Thymus (tissue), 11 donors: ENCODE measurements at regions not wholly inside any gene's neighbourhood (a gene's known extent, or its start where the extent isn't known, plus 50 kb on each side); places are given as distances from the start of the nearest gene placed in this dataset.

Experiments
- DNase-seq, 9 donors: peaks; one replicate each; pipeline ENCODE4 v3.0.0-alpha.2; 2013; ENCODE audit warnings: low spot score in 9 of 9, low read depth in 6 of 9, missing footprints in 1 of 9
- H3K27ac ChIP-seq, 2 donors: one replicate each; pipeline ENCODE4 v1.5.1; 2013; ENCODE audit warnings: control low read depth in 1 of 2, low read depth in 1 of 2, low read length in 1 of 2, mild to moderate bottlenecking in 1 of 2, moderate library complexity in 1 of 2
- H3K27me3 ChIP-seq, 2 donors: one replicate each; pipeline ENCODE4 v1.5.1; 2013; ENCODE audit warnings: low read length in 1 of 2; ENCODE audit not compliant: control insufficient read depth in 2 of 2, insufficient read depth in 1 of 2
- H3K36me3 ChIP-seq, 2 donors: one replicate each; pipeline ENCODE4 v1.5.1; 2013; ENCODE audit warnings: low read length in 1 of 2, mild to moderate bottlenecking in 1 of 2, moderate library complexity in 1 of 2; ENCODE audit not compliant: control insufficient read depth in 2 of 2, insufficient read depth in 2 of 2
- H3K4me1 ChIP-seq, 2 donors: one replicate each; pipeline ENCODE4 v1.5.1; 2013; ENCODE audit warnings: low read length in 2 of 2; ENCODE audit not compliant: control insufficient read depth in 2 of 2, insufficient read depth in 2 of 2
- H3K4me3 ChIP-seq, 2 donors: one replicate each; pipeline ENCODE4 v1.5.1; 2013; ENCODE audit warnings: low read length in 2 of 2, control low read depth in 1 of 2, mild to moderate bottlenecking in 1 of 2
- H3K9me3 ChIP-seq, 2 donors: one replicate each; pipeline ENCODE4 v1.5.1; 2013; ENCODE audit warnings: low read length in 1 of 2, mild to moderate bottlenecking in 1 of 2; ENCODE audit not compliant: control insufficient read depth in 2 of 2, insufficient read depth in 1 of 2
- WGBS: extraction: QIAGEN DNeasy Blood & Tissue Kit; methylation state at CpG from one replicate; pipeline ENCODE4 v1.1.7; 2013; 5-methylcytosine and 5-hydroxymethylcytosine counted together
- donor health status: healthy.

DNA sequence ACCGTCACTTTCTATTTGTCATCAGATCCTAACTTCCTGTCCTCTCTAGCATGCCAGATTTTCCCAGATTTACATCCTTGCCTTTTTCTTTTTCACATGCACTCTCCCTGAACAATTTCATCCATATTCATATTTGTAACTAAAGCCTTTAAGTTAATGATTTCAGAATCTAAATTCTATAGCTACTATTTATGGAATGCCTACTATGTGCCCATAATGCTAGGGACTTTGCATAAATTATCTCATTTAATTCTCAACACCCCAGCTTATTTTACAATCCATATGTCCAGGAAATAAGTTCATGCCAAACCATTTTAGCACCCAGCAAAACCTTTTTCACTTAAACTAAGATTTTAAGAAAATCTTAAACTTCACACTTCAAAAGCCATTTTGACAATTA, 531.9 kb downstream of the NUP35 start:
- Histone ChIP-seq H3K9me3 (no peaks in the 10 kb centered on the region), H3K4me1 (no peaks in the 10 kb centered on the region), H3K27me3 (no peaks in the 10 kb centered on the region), H3K27ac (no peak overlapping the region), H3K4me3 (no peak overlapping the region), H3K36me3 (no peaks in the 10 kb centered on the region)
- DNase-seq = no peak
- 82% methylated on average over 1 of the region's 1 CpG for WGBS

- Histone ChIP-seq H3K9me3 (no peaks in the 10 kb centered on the region), H3K4me3 (no peak overlapping the region), H3K4me1 (no peaks in the 10 kb centered on the region), H3K27me3 (no peaks in the 10 kb centered on the region), H3K27ac (no peak overlapping the region), H3K36me3 (no peaks in the 10 kb centered on the region)
- 68% methylated on average over 3 of the region's 3 CpGs for WGBS
- no peak for DNase-seq
These were observed 541.2 kb downstream of the NUP35 start for GRCh38 chr2:183665425-183665824.

DNA sequence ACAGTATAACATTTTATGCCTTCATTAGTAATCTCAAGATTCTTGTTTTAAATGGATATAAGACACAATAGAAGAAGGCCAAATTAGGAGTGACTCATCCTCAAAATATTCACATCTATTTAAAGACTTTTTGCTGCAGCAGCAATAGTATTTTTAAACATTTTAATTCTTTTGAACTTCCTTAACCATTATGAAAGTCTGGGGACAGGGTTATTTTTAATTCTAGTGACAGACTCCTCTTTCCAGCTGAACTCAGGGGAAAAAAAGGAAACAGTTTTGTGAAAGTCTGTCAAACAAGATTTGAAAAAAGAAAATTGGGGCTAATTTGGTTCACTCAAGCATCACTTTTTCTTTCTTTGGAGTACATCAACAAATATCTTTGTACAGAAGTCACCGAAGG, 541.8 kb downstream of the NUP35 start:
- 91% methylated on average over 1 of the region's 1 CpG for WGBS
- DNase-seq = no peak

DNA sequence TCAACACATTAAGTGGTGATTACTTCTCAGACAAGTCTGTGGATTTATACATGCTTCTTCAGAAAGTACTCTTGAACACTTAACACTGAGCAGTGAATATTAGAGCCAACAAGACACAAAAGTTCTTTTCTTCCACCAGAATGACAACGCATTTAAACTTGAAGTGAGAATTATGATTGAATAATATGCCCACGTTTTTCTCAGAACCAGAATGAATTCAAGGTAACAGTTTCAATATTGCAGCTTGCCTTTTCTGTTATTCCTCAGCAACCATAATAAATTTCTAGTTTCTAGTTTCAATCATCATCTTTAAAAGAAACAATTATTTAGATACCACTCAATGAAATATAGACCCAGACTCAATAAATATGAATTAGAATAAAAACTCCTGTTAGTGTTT, 547.0 kb downstream of the NUP35 start:
- H3K27ac ChIP-seq = no peak overlapping the region
- H3K4me3 ChIP-seq = no peak overlapping the region
- no peaks in the 10 kb centered on the region for H3K4me1 ChIP-seq
- 88% methylated on average over 2 of the region's 2 CpGs for WGBS
- H3K27me3 ChIP-seq = no peaks in the 10 kb centered on the region
- H3K36me3 ChIP-seq = no peaks in the 10 kb centered on the region
- DNase-seq = no peak
- no peaks in the 10 kb centered on the region for H3K9me3 ChIP-seq

More for the DNA sequence above, 541.8 kb downstream of the NUP35 start:
- no peaks in the 10 kb centered on the region for H3K36me3 ChIP-seq
- H3K4me3 ChIP-seq = no peak overlapping the region
- H3K27me3 ChIP-seq = no peaks in the 10 kb centered on the region
- no peak overlapping the region for H3K27ac ChIP-seq
- no peaks in the 10 kb centered on the region for H3K4me1 ChIP-seq
- no peaks in the 10 kb centered on the region for H3K9me3 ChIP-seq

DNA sequence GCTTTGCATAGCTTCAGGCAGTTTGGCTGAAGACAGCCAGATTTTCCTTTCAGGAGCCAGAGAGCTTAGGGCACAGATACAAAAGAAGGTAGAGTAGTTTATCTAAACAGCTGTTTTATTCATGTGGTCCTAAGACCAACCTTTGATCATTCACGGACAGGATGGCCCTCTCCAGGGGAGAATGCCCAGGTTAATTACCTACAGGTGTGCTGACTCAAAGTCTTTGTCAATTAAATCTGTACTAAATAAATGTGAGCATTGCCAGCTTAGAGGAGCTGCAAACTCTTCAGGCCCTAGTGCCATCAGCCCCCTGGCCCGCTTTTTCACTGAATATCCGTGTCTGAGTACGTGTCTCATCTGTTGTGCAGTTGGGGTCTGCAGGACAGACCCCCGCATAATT, 554.7 kb downstream of the NUP35 start:
- Histone ChIP-seq H3K36me3 (no peaks in the 10 kb centered on the region), H3K4me3 (no peak overlapping the region), H3K27ac (no peak overlapping the region), H3K27me3 (no peaks in the 10 kb centered on the region), H3K4me1 (no peaks in the 10 kb centered on the region), H3K9me3 (no peaks in the 10 kb centered on the region)
- WGBS = 89% methylated on average over 5 of the region's 5 CpGs
- no peak for DNase-seq

GRCh38 chr2:183680573-183680972, 556.3 kb downstream of the NUP35 start:
- H3K4me1 ChIP-seq = no peaks in the 10 kb centered on the region
- DNase-seq = no peak
- H3K27me3 ChIP-seq = no peaks in the 10 kb centered on the region
- no peaks in the 10 kb centered on the region for H3K9me3 ChIP-seq
- H3K4me3 ChIP-seq = no peak overlapping the region
- 65% methylated on average over 2 of the region's 2 CpGs for WGBS
- no peaks in the 10 kb centered on the region for H3K36me3 ChIP-seq
- no peak overlapping the region for H3K27ac ChIP-seq

DNA sequence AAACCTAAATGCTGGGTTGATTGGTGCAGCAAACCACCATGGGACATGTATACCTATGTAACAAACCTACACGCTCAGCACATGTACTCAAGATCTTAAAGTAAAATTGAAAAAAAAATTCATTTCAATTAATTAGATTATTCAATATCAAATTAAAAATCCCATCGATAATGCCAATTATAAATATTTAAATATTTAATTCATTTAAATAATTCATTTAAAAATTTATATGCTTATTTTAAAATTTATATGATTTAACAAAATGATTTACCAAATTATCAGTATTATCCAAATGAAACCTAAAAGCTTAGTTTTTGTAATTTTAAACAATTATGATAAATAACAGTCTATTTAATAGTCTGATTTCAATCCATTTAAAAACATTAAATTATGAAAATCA, 560.4 kb downstream of the NUP35 start:
- Histone ChIP-seq H3K27ac (no peak overlapping the region), H3K36me3 (no peaks in the 10 kb centered on the region), H3K9me3 (no peaks in the 10 kb centered on the region), H3K27me3 (no peaks in the 10 kb centered on the region), H3K4me1 (no peaks in the 10 kb centered on the region), H3K4me3 (no peak overlapping the region)
- WGBS = 96% methylated on average over 2 of the region's 2 CpGs
- no peak for DNase-seq

DNA sequence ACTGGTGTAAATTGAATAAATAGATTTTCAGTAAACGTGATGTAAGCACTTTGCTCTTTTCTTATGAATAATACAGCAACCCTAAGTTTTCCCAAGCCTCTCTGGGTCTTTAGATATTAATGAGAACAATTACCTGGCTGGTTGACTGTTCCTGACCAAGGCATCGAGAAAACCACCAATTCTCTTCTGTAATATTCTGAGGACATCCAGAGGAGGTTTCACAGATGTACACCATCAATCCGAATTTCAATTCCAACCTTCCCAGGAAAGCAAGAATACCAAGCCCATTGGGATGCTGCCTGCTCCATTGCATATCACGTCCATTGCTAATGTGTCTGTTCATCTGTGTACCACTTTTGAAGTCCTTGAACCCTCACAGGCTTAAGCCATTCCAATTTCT, 571.8 kb downstream of the NUP35 start:
- WGBS = 72% methylated on average over 4 of the region's 4 CpGs
- Histone ChIP-seq H3K9me3 (peaks cover 2 to 6% of the 10 kb centered on the region in 2 donors), H3K4me3 (no peak overlapping the region)

GRCh38 chr2:183709829-183710228, 585.6 kb downstream of the NUP35 start:
- no peaks in the 10 kb centered on the region for H3K36me3 ChIP-seq
- H3K4me1 ChIP-seq = no peaks in the 10 kb centered on the region
- no peaks in the 10 kb centered on the region for H3K27me3 ChIP-seq
- DNase-seq = no peak
- no peak overlapping the region for H3K4me3 ChIP-seq
- no peak overlapping the region for H3K27ac ChIP-seq
- 87% methylated on average over 1 of the region's 1 CpG for WGBS
- peaks cover 0 to 12% of the 10 kb centered on the region in 2 donors for H3K9me3 ChIP-seq

More for the DNA sequence above, 571.8 kb downstream of the NUP35 start:
- H3K27ac ChIP-seq = no peak overlapping the region
- no peaks in the 10 kb centered on the region for H3K4me1 ChIP-seq
- H3K27me3 ChIP-seq = no peaks in the 10 kb centered on the region
- DNase-seq = no peak
- no peaks in the 10 kb centered on the region for H3K36me3 ChIP-seq

DNA sequence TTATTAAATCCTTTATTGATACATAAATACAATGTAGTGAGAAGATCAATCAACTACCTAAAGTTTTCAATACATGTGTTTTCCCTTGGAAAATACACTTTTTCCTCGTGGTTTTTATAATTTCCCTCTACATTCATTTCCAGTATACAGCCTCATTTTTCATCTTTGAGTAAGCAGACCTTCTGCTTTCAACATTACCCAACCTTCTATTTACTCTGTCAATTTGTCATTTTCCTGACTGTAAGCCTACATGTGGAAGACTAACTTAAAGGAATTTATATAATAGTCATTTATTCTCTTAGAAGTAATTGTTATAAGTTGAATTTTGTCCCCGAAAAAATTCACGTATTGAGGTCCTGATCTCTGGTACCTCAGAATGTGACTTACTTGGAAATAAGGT, 594.0 kb downstream of the NUP35 start:
- WGBS = 65% methylated on average over 3 of the region's 3 CpGs
- H3K36me3 ChIP-seq = no peaks in the 10 kb centered on the region
- H3K4me1 ChIP-seq = no peaks in the 10 kb centered on the region
- no peak overlapping the region for H3K27ac ChIP-seq
- H3K27me3 ChIP-seq = no peaks in the 10 kb centered on the region
- H3K9me3 ChIP-seq = no peaks in the 10 kb centered on the region
- DNase-seq = no peak
- no peak overlapping the region for H3K4me3 ChIP-seq
